ENCODE measurements at regions not wholly inside any gene's neighbourhood (a gene's known extent, or its start where the extent isn't known, plus 50 kb on each side); places are given as distances from the start of the nearest gene placed in this dataset.

DNA sequence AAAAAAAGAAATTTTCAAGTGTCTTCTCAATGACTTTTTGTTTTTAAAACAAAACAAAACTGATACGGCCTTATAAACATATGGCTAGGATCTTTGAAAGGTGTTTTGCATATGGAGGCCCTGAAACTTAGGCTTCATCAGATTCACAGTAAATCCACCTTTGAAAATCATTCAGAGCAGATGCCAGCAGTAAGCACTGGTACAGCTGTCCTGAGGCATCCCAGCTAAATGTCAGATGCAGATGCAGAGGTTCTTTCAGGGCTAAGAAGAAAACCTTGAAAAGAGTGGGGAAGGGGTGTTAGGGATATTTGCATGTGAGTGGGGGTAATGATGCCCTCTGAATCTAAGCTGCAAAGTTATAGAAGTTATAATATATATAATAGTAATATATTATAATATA, 56.2 kb upstream of the GNG12 start:
- TF ChIP-seq POLR2A (IDR thresholded peaks at IDR 0.05) (no peak), POLR2AphosphoS5 (IDR thresholded peaks at IDR 0.05) (no peak)
- TF ChIP-seq, protein P1, sequence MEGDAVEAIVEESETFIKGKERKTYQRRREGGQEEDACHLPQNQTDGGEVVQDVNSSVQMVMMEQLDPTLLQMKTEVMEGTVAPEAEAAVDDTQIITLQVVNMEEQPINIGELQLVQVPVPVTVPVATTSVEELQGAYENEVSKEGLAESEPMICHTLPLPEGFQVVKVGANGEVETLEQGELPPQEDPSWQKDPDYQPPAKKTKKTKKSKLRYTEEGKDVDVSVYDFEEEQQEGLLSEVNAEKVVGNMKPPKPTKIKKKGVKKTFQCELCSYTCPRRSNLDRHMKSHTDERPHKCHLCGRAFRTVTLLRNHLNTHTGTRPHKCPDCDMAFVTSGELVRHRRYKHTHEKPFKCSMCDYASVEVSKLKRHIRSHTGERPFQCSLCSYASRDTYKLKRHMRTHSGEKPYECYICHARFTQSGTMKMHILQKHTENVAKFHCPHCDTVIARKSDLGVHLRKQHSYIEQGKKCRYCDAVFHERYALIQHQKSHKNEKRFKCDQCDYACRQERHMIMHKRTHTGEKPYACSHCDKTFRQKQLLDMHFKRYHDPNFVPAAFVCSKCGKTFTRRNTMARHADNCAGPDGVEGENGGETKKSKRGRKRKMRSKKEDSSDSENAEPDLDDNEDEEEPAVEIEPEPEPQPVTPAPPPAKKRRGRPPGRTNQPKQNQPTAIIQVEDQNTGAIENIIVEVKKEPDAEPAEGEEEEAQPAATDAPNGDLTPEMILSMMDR (IDR thresholded peaks at IDR 0.05 in 8 of 11, conservative IDR thresholded peaks at IDR 0.05 in 3 of 11), result no peak
